RWPE2 (cell line): ENCODE measurements at regions not wholly inside any gene's neighbourhood (a gene's known extent, or its start where the extent isn't known, plus 50 kb on each side); places are given as distances from the start of the nearest gene placed in this dataset.
"Not testable (repeated sequence)": the region's sequence is repeated elsewhere in the genome, so short reads cannot be mapped to it uniquely, and the experiment has no call there.

Experiments
- ATAC-seq: fragments of 200-7000 bp; cut with Tn5 transposase; 3 replicates; pipeline ENCODE4 v1.9.1; 2021; ENCODE audit warnings: low read depth
- DNase-seq: peaks from one replicate; pipeline ENCODE4 v3.0.0-alpha.2; 2020; ENCODE audit warnings: low spot score
- H3K27ac ChIP-seq: fragments of 450-650 bp; 2 replicates; pipeline ENCODE4 v1.5.1; 2017; ENCODE audit warnings: mild to moderate bottlenecking; ENCODE audit not compliant: poor library complexity, severe bottlenecking
- H3K27me3 ChIP-seq: fragments of 250-450 bp; sonication (Bioruptor Pico); 2 replicates; pipeline ENCODE4 v1.5.1; 2021; ENCODE audit warnings: mild to moderate bottlenecking, moderate library complexity; ENCODE audit not compliant: insufficient read depth, poor library complexity, severe bottlenecking
- H3K36me3 ChIP-seq: fragments of 250-450 bp; sonication (Bioruptor Pico); 2 replicates; pipeline ENCODE4 v1.5.1; 2020; ENCODE audit warnings: low read depth, mild to moderate bottlenecking, moderate library complexity
- H3K4me1 ChIP-seq: fragments of 250-450 bp; sonication (Bioruptor Pico); 2 replicates; pipeline ENCODE4 v1.5.1; 2021; ENCODE audit warnings: mild to moderate bottlenecking, moderate library complexity; ENCODE audit not compliant: insufficient read depth, poor library complexity, severe bottlenecking
- H3K4me3 ChIP-seq: fragments of 250-450 bp; sonication (Bioruptor Pico); 2 replicates; pipeline ENCODE4 v1.5.1; 2021; ENCODE audit warnings: mild to moderate bottlenecking, moderate library complexity; ENCODE audit not compliant: severe bottlenecking
- H3K9me3 ChIP-seq: fragments of 250-450 bp; sonication (Bioruptor Pico); 2 replicates; pipeline ENCODE4 v1.5.1; 2021; ENCODE audit warnings: mild to moderate bottlenecking, moderate library complexity; ENCODE audit not compliant: severe bottlenecking
- CTCF ChIP-seq: fragments of 450-650 bp; IDR thresholded peaks from one replicate; pipeline ENCODE4 v1.5.1; 2017; ENCODE audit warnings: mild to moderate bottlenecking, moderate library complexity; ENCODE audit not compliant: poor library complexity, severe bottlenecking

- Histone ChIP-seq H3K4me1 (peaks cover 6% of the 10 kb centered on the region), H3K9me3 (no peaks in the 10 kb centered on the region), H3K27me3 (no peaks in the 10 kb centered on the region), H3K27ac (no peak overlapping the region), H3K4me3 (no peak overlapping the region), H3K36me3 (no peaks in the 10 kb centered on the region)
- ATAC-seq (no peak), DNase-seq (no peak)
- no peak for TF ChIP-seq CTCF
Observed at GRCh38 chr2:62642429-62643099, 62.9 kb upstream of the EHBP1 start.

DNA sequence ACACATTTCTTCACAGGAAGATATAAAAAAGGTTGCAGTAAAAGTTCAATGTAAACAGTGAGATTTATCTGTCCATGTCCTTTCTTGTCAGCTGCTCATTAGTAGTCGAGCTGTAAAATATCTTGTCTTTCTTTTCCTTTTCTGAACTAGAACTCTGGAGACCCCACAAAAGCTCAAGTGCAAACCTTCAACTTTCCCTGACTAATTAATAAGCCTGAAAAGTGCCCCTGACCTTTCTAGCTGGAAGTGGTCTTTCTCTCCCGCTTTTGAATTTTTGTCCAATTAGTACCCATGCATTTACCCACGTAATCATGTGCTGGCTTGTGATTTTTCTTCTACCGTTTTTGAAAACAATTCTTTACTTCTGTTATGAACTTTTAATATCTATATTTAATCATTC is 63.6 kb upstream of the EHBP1 start:
- no peak overlapping the region for H3K27ac ChIP-seq
- H3K27me3 ChIP-seq, result no peaks in the 10 kb centered on the region
- no peak for TF ChIP-seq CTCF
- H3K36me3 ChIP-seq, result no peaks in the 10 kb centered on the region
- DNase-seq, result no peak
- ATAC-seq, result no peak
- peaks cover 6% of the 10 kb centered on the region for H3K4me1 ChIP-seq
- H3K9me3 ChIP-seq, result no peaks in the 10 kb centered on the region
- no peak overlapping the region for H3K4me3 ChIP-seq

DNA sequence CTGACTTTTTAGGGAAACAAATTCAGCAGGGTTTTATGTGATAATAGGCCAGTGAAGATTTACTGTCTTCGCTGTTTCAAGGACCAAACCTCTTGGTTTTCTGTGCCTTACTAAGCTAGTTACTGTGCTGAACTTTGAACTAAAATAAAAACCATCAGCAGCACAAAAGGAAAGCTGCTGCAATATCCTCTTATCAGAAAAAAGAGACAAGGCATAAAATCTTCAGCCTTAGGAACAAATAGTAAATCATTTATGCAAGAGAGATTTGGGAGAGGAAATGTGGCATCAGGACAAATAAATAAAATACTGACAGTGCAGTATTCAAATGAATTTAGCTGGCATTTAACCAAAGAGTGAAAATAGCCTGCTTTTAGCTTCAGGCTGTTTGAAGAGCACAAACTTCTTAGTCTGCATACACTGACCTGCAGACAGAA is 64.1 kb upstream of the EHBP1 start:
- DNase-seq (no peak), ATAC-seq (0 out of 3 replicates have a peak, but pooled peaks have one; percentile 33)
- Histone ChIP-seq H3K27me3 (no peaks in the 10 kb centered on the region), H3K4me3 (no peak overlapping the region), H3K4me1 (peaks cover 6% of the 10 kb centered on the region), H3K27ac (no peak overlapping the region), H3K36me3 (no peaks in the 10 kb centered on the region), H3K9me3 (no peaks in the 10 kb centered on the region)
- no peak for TF ChIP-seq CTCF

DNA sequence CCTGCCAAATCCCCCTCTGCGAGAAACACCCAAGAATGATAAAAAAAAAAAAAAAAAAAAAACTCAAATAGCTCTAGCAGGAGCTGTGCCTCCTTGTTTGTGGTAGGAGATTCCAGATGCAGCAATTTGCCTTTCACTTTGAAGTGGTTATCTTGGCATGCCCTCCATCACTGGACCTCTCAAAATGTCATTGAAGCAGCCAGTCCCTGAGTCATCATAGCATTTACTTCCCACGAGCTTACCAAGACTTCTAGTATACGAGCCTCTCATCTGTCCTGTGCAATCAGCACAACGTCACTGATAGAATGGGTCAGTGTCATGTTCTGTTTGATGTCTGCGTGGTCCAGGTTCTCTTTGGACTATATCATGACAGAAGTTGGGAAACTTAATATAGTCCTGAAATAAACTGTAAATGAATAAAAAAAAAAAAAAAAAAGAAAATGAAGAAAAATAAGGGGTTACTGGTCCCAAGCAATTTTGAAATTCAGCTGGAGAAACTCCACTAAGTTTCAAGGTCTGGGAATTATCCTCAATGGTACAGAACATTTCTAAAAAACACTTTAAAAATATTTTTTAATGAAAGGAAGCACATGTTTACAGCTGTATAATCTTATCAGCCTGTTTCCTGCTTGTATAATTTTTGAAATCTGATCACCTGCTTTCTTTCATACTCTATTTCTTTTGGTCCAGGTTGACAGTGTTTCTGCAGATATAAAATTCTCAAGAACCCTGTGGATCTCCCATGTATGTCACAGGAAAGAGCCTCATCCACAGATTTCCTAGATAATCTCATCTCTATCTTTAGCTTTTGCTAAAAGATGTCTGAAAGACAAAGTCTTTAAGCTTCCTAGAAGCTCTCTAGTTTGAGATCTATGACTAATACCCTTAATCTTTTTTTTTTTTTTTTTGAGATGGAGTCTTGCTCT is 74.1 kb upstream of the EHBP1 start:
- no peak for TF ChIP-seq CTCF
- Histone ChIP-seq H3K36me3 (no peaks in the 10 kb centered on the region), H3K4me3 (no peak overlapping the region), H3K9me3 (peaks cover 2% of the 10 kb centered on the region), H3K4me1 (no peaks in the 10 kb centered on the region), H3K27ac (no peak overlapping the region), H3K27me3 (no peaks in the 10 kb centered on the region)
- ATAC-seq (no peak), DNase-seq (no peak)

GRCh38 chr2:62630206-62630605 is 75.3 kb upstream of the EHBP1 start:
- not testable (repeated sequence) for H3K36me3 ChIP-seq, H3K9me3 ChIP-seq, H3K27me3 ChIP-seq, ATAC-seq, DNase-seq, H3K4me3 ChIP-seq, H3K4me1 ChIP-seq, H3K27ac ChIP-seq

GRCh38 chr2:62629310-62629709 is 76.2 kb upstream of the EHBP1 start:
- ATAC-seq, H3K4me3 ChIP-seq, DNase-seq: not testable (repeated sequence)

More at GRCh38 chr2:62629310-62629709, 76.2 kb upstream of the EHBP1 start:
- not testable (repeated sequence) for H3K27me3 ChIP-seq, H3K27ac ChIP-seq, H3K4me1 ChIP-seq, H3K9me3 ChIP-seq, H3K36me3 ChIP-seq
